Naive thymus-derived CD4-positive, alpha-beta T cell (primary cell): ENCODE measurements at regions not wholly inside any gene's neighbourhood (a gene's known extent, or its start where the extent isn't known, plus 50 kb on each side); places are given as distances from the start of the nearest gene placed in this dataset.
A peak's percentile ranks its signal among the peaks of the same experiment; 100 is the strongest.

Experiments
- ATAC-seq: fragments of 150-1000 bp; cut with Tn5 transposase; 2 replicates; pipeline ENCODE4 v1.10.0; 2021; ENCODE audit warnings: mild to moderate bottlenecking, moderate library complexity
- CTCF ChIA-PET: fragments of 350-600 bp; sonication (Branson Sonifier 250); formaldehyde crosslinking; loops from one replicate; lab custom pipeline; 2021; ENCODE audit warnings: antibody characterized with exemption; lab: Charles Lee
- POLR2A ChIA-PET: fragments of 350-600 bp; sonication (Branson Sonifier 250); formaldehyde crosslinking; loops from one replicate; lab custom pipeline; 2021; ENCODE audit warnings: antibody characterized with exemption, inconsistent platforms; lab: Charles Lee
- DNase-seq, 9 donors: peaks; one replicate each; pipeline versions ENCODE4 v3.0.0 to v3.0.0-alpha.2; 2020 to 2022; ENCODE audit warnings: mixed read lengths in 1 of 9
- H3K27ac ChIP-seq: one replicate; pipeline ENCODE4 v1.7.0; 2013; ENCODE audit warnings: mild to moderate bottlenecking, low read depth, low read length, moderate library complexity
- H3K27me3 ChIP-seq, 2 donors: one replicate each; pipeline ENCODE4 v1.7.0; 2013; ENCODE audit warnings: low read length in 2 of 2, mild to moderate bottlenecking in 2 of 2, moderate library complexity in 2 of 2; ENCODE audit not compliant: control insufficient read depth in 2 of 2, insufficient read depth in 2 of 2
- H3K36me3 ChIP-seq, 3 experiments: 1 replicate in 2 of 3; 2 replicates in 1 of 3; pipeline ENCODE4 v1.7.0; 2013; ENCODE audit warnings: low read length in 3 of 3, mild to moderate bottlenecking in 3 of 3, moderate library complexity in 1 of 3; ENCODE audit not compliant: insufficient read depth in 3 of 3, control insufficient read depth in 2 of 3
- H3K4me1 ChIP-seq, 2 donors: one replicate each; pipeline ENCODE4 v1.7.0; 2013; ENCODE audit warnings: low read length in 2 of 2, mild to moderate bottlenecking in 2 of 2, moderate library complexity in 1 of 2; ENCODE audit not compliant: control insufficient read depth in 2 of 2, insufficient read depth in 2 of 2
- H3K4me3 ChIP-seq: 2 replicates; pipeline ENCODE4 v1.7.0; 2013; ENCODE audit warnings: mild to moderate bottlenecking, low read length
- H3K9me3 ChIP-seq, 3 experiments: 1 replicate in 2 of 3; 2 replicates in 1 of 3; pipeline ENCODE4 v1.7.0; 2013; ENCODE audit warnings: low read length in 3 of 3; ENCODE audit not compliant: control insufficient read depth in 2 of 3
- H3K27ac Mint-ChIP-seq, 9 donors: one replicate each; pipeline ENCODE4 v1.8.0; 2020 to 2022; ENCODE audit warnings: mixed read lengths in 9 of 9, mild to moderate bottlenecking in 8 of 9, moderate library complexity in 5 of 9, inconsistent platforms in 2 of 9
- H3K27me3 Mint-ChIP-seq, 5 donors: one replicate each; pipeline ENCODE4 v1.8.0; 2021 to 2022; ENCODE audit warnings: mixed read lengths in 5 of 5, mild to moderate bottlenecking in 1 of 5
- H3K36me3 Mint-ChIP-seq, 5 donors: one replicate each; pipeline ENCODE4 v1.8.0; 2020 to 2022; ENCODE audit warnings: mixed read lengths in 5 of 5, mild to moderate bottlenecking in 3 of 5, inconsistent platforms in 1 of 5
- H3K4me1 Mint-ChIP-seq, 7 donors: one replicate each; pipeline ENCODE4 v1.8.0; 2020 to 2022; ENCODE audit warnings: mixed read lengths in 7 of 7, mild to moderate bottlenecking in 3 of 7, inconsistent platforms in 1 of 7
- H3K4me3 Mint-ChIP-seq, 10 donors: one replicate each; pipeline ENCODE4 v1.8.0; 2020 to 2022; ENCODE audit warnings: mild to moderate bottlenecking in 10 of 10, mixed read lengths in 10 of 10, moderate library complexity in 6 of 10, inconsistent platforms in 2 of 10
- H3K9me3 Mint-ChIP-seq, 11 donors: one replicate each; pipeline ENCODE4 v1.8.0; 2020 to 2022; ENCODE audit warnings: mixed read lengths in 11 of 11, mild to moderate bottlenecking in 4 of 11, inconsistent platforms in 1 of 11, moderate library complexity in 1 of 11
- intact Hi-C, 2 donors: fragments of 100-400 bp; cut with micrococcal nuclease; formaldehyde crosslinking; loops; one replicate each; pipeline ENCODE4 v1.15.1; 2023

DNA sequence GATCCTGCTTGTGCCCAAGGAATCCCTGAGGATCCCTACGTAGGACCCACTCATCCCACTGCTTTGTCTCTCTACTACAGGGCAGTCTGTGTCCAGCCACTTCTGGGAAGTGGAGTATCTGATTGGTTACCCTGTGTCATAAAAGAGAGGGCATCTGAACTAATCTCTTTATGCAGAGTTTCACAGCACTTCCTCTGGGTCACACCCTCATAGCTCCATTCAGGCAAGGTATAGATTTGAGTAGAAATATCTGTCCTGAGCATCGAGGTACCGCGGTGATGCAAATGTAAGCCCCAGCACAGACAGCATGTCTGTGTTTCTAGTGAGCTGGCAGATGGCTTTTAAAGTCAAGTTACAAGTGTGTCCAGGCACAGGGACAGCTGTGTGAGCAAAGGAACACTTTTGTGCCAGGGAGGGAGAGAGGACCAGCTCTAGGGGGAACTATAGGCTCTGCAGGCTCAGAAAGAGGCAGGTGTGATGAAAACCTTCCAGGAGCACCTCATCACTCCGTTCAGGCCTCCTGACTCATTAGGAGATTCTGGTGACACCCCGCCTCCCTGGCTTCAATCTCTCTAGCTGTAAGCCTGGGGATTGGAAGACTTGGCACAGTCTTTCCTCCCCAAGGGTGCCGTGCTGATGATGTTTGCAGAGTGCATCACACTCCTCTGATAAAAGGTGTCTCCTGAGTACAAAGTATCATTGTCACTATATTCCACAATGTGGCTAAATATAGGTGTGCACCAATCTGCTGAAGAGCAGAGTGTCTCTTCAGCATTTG is 84.3 kb upstream of the UBL3 start:
- Mint-ChIP-seq H3K27ac (peak overlapping the region; percentile 81 to 96 (median 93)), H3K36me3 (peaks cover 0 to 4% (median 0%) of the 10 kb centered on the region in 5 donors), H3K4me1 (peaks cover 31 to 53% (median 50%) of the 10 kb centered on the region in 7 donors), H3K4me3 (peak overlapping the region in 9 of 10 donors; percentile 14 to 95 (median 91)), H3K9me3 (no peaks in the 10 kb centered on the region), H3K27me3 (no peaks in the 10 kb centered on the region)
- intact Hi-C loops: loop anchor here (1.0 to 10.0 kb wide), 10 partner anchors 20 to 533 kb away; partner anchors contain the start of genes SLC7A1 (in 2 of the 2), UBL3 (in 2 of the 2) and HMGB1 (in 1 of the 2)
- ChIA-PET CTCF (interaction anchor here (0.7 to 6.2 kb wide), 9 partner anchors 11 to 179 kb away, joined by 3 to 100 read pairs (median 17); partner anchors contain the start of gene UBL3), POLR2A (interaction anchor here (0.5 to 6.3 kb wide), 10 partner anchors 11 to 440 kb away, joined by 3 to 114 read pairs (median 8); partner anchors contain the start of gene UBL3)
- peaks cover 38 to 43% of the 10 kb centered on the region in 2 donors for H3K4me1 ChIP-seq
- no peak overlapping the region for H3K4me3 ChIP-seq
- no peak for ATAC-seq
- H3K27me3 ChIP-seq: no peaks in the 10 kb centered on the region
- H3K27ac ChIP-seq: no peak overlapping the region
- peak in 1 of 9 donors; percentile 30 for DNase-seq
- no peaks in the 10 kb centered on the region for H3K9me3 ChIP-seq
- H3K36me3 ChIP-seq: no peaks in the 10 kb centered on the region

DNA sequence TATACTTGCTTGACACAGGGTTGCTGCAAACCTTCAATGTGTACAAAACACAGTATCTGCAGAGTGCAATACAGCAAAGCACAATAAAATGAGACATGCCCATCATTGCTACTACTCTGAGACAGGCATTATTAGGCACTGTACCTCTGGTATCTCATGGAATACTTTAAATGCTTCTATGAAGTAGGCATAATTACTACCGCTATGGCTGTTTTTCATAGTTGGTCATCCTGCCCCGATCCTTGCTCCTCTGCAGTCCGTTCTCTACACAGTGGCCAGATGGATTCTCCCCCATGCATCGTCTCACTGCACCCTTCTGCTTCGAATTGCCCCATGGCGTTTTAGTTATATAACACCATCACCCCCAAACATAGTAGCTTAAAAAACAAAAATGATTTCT is 83.0 kb upstream of the UBL3 start:
- POLR2A ChIA-PET: interaction anchor here (0.6 to 1.0 kb wide), 2 partner anchors 86 to 183 kb away, joined by 3 read pairs; no protein-coding TSS in a partner anchor
- no peaks in the 10 kb centered on the region for H3K36me3 ChIP-seq
- no peak overlapping the region for H3K27ac ChIP-seq
- intact Hi-C loops: loop anchor here in 1 of 2 donors (10.0 kb wide), 1 partner anchor 339 kb away; the partner anchor contains the start of gene SLC7A1
- peaks cover 38 to 42% of the 10 kb centered on the region in 2 donors for H3K4me1 ChIP-seq
- Mint-ChIP-seq H3K4me1 (peaks cover 34 to 51% (median 44%) of the 10 kb centered on the region in 7 donors), H3K27me3 (peaks cover 0 to 6% (median 0%) of the 10 kb centered on the region in 5 donors), H3K36me3 (peaks cover 0 to 2% (median 0%) of the 10 kb centered on the region in 5 donors), H3K9me3 (no peaks in the 10 kb centered on the region), H3K4me3 (no peak overlapping the region), H3K27ac (peak overlapping the region in 1 of 9 donors; percentile 82)
- ATAC-seq (no peak), DNase-seq (no peak)
- H3K27me3 ChIP-seq: no peaks in the 10 kb centered on the region
- no peaks in the 10 kb centered on the region for H3K9me3 ChIP-seq
- CTCF ChIA-PET: interaction anchor here (1.5 to 6.2 kb wide), 2 partner anchors 31 to 180 kb away, joined by 4 to 100 read pairs; no protein-coding TSS in a partner anchor
- no peak overlapping the region for H3K4me3 ChIP-seq

DNA sequence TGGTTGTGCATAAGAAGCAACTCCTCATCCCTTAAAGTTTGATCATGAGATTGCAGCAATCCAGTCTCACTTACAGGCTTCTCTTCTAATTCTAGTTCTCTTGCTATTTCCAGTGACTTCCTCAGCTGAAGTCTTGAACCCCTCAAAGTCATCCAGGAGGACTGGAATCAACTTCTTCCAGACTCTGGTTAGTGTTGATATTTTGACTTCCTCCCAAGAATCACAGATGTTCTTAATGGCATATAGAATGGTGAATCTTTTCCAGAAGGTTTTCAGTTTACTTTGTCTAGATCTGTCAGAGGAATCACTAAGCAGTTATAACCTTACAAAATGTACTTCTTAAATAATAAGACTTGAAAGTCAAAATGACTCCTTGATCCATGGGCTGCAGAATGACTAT is 81.3 kb upstream of the UBL3 start:
- Histone ChIP-seq H3K4me1 (peaks cover 23 to 25% of the 10 kb centered on the region in 2 donors), H3K27ac (no peak overlapping the region), H3K36me3 (no peaks in the 10 kb centered on the region), H3K4me3 (no peak overlapping the region), H3K9me3 (no peaks in the 10 kb centered on the region), H3K27me3 (no peaks in the 10 kb centered on the region)
- ChIA-PET POLR2A (no interaction called here), CTCF (interaction anchor here (1.0 kb wide), 1 partner anchor 13 kb away, joined by 3 read pairs; no protein-coding TSS in a partner anchor)
- intact Hi-C loops: loop anchor here in 1 of 2 donors (10.0 kb wide), 1 partner anchor 337 kb away; the partner anchor contains the start of gene SLC7A1
- ATAC-seq: no peak
- Mint-ChIP-seq H3K4me1 (peaks cover 19 to 34% (median 27%) of the 10 kb centered on the region in 7 donors), H3K36me3 (no peaks in the 10 kb centered on the region), H3K4me3 (no peak overlapping the region), H3K9me3 (no peaks in the 10 kb centered on the region), H3K27me3 (peaks cover 0 to 6% (median 3%) of the 10 kb centered on the region in 5 donors), H3K27ac (no peak overlapping the region)
- DNase-seq: no peak

DNA sequence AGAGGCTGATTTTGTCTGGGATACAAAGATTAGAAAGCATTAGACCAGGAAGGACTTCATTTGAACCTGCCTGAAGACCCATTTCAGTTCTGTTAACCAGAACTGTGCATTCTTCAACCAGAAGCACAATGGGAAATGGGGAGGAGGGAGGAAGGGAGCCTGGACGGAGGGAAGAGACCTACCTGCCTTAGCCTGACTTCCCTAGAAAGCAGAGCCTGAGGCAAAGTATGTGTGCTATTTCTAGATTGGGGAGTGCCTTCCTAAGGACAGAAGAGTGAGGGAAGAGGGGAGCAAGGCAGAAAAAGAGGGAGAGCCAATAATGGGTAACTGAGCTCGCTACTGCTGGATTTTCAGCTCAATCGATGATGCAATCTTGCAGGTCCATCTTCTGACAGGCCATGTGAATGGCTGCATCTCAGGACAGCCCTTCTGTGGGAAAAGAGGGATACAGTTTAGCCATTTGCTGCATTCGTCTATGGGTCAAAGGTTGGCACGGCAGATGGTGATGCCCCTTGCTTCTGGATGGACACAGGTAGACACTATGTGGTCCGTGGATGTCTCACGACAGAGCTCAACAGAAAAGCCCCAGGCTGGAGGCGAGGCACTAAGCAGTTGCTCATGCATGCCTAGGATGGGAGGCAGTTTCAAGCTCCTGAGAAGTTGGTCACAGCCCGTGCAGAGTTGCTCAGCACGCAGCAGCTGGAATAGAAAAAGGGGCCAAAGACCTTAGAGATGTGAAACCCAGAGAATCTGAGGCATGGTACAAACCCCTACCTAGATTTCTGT is 78.8 kb upstream of the UBL3 start:
- Histone ChIP-seq H3K27me3 (no peaks in the 10 kb centered on the region), H3K27ac (no peak overlapping the region), H3K4me3 (no peak overlapping the region), H3K9me3 (no peaks in the 10 kb centered on the region), H3K36me3 (no peaks in the 10 kb centered on the region), H3K4me1 (peaks cover 0 to 2% of the 10 kb centered on the region in 2 donors)
- H3K27ac Mint-ChIP-seq: peak overlapping the region in 1 of 9 donors; percentile 36
- H3K27me3 Mint-ChIP-seq: peaks cover 0 to 6% (median 3%) of the 10 kb centered on the region in 5 donors
- intact Hi-C loops: no loop called here
- CTCF ChIA-PET: no interaction called here
- no peak for ATAC-seq
- POLR2A ChIA-PET: no interaction called here
- H3K4me3 Mint-ChIP-seq: no peak overlapping the region
- H3K36me3 Mint-ChIP-seq: peaks cover 0 to 4% (median 0%) of the 10 kb centered on the region in 5 donors
- peaks cover 0 to 27% (median 12%) of the 10 kb centered on the region in 7 donors for H3K4me1 Mint-ChIP-seq
- no peak for DNase-seq
- H3K9me3 Mint-ChIP-seq: peaks cover 0 to 1% (median 0%) of the 10 kb centered on the region in 11 donors

DNA sequence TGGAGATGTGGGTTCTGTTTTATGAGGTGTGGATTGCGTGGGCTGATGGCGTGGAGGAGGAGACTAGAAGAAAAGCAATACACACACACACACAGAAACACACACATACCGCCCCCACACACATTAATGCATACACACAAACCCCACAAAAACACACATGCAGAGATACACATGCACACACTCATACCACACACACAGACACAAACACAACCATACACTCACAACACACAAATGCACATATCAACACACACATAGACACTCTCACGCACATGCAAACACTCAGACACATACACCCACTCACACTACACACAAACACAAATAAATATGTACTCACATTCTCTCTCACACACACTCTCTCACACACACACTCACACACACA is 75.7 kb upstream of the UBL3 start:
- no peak overlapping the region for H3K4me3 Mint-ChIP-seq
- peak overlapping the region in 1 of 9 donors; percentile 35 for H3K27ac Mint-ChIP-seq
- no peak for ATAC-seq
- ChIA-PET POLR2A (no interaction called here), CTCF (interaction anchor here (1.4 to 4.5 kb wide), 2 partner anchors 10 to 15 kb away, joined by 3 to 35 read pairs; no protein-coding TSS in a partner anchor)
- Histone ChIP-seq H3K27me3 (no peaks in the 10 kb centered on the region), H3K4me3 (no peak overlapping the region), H3K4me1 (no peaks in the 10 kb centered on the region), H3K36me3 (no peaks in the 10 kb centered on the region), H3K27ac (no peak overlapping the region), H3K9me3 (no peaks in the 10 kb centered on the region)
- intact Hi-C loops: no loop called here
- no peak for DNase-seq
- peaks cover 0 to 33% (median 13%) of the 10 kb centered on the region in 7 donors for H3K4me1 Mint-ChIP-seq
- H3K36me3 Mint-ChIP-seq: peaks cover 0 to 4% (median 0%) of the 10 kb centered on the region in 5 donors
- H3K27me3 Mint-ChIP-seq: peaks cover 0 to 6% (median 3%) of the 10 kb centered on the region in 5 donors
- peaks cover 0 to 1% (median 0%) of the 10 kb centered on the region in 11 donors for H3K9me3 Mint-ChIP-seq
